Vagina (tissue), 2 donors: ENCODE measurements at regions not wholly inside any gene's neighbourhood (a gene's known extent, or its start where the extent isn't known, plus 50 kb on each side); places are given as distances from the start of the nearest gene placed in this dataset.
A peak's percentile ranks its signal among the peaks of the same experiment; 100 is the strongest.

Experiments
- DNase-seq, 2 donors: peaks; one replicate each; pipeline ENCODE4 v3.0.0-alpha.2; 2017; ENCODE audit errors: extremely low spot score in 2 of 2
- H3K27ac ChIP-seq: fragments of 200-600 bp; sonication (generic); one replicate; pipeline ENCODE4 v1.5.1; 2019
- H3K27me3 ChIP-seq: fragments of 200-600 bp; sonication (generic); one replicate; pipeline ENCODE4 v1.5.1; 2019
- H3K36me3 ChIP-seq, 2 donors: fragments of 200-600 bp; sonication (generic); one replicate each; pipeline ENCODE4 v1.5.1; 2017 to 2019
- H3K4me1 ChIP-seq: fragments of 200-600 bp; sonication (generic); one replicate; pipeline ENCODE4 v1.5.1; 2019
- H3K4me3 ChIP-seq, 2 donors: fragments of 200-600 bp; sonication (generic); 1 replicate in 1 of 2; 2 replicates in 1 of 2; pipeline ENCODE4 v1.5.1; 2016 to 2019
- H3K9me3 ChIP-seq: fragments of 200-600 bp; sonication (generic); one replicate; pipeline ENCODE4 v1.5.1; 2019
- POLR2A ChIP-seq, 2 donors: fragments of 450-650 bp; IDR thresholded peaks; one replicate each; pipeline ENCODE4 v1.6.1; 2017; ENCODE audit warnings: antibody characterized with exemption in 2 of 2, mild to moderate bottlenecking in 2 of 2, moderate library complexity in 2 of 2
- POLR2AphosphoS5 ChIP-seq, 2 donors: sonication (generic); formaldehyde crosslinking; IDR thresholded peaks; one replicate each; pipeline ENCODE4 v1.9.0; 2017; ENCODE audit warnings: antibody characterized with exemption in 2 of 2, mild to moderate bottlenecking in 2 of 2, low read depth in 1 of 2; ENCODE audit not compliant: insufficient read depth in 1 of 2
- intact Hi-C: fragments of 100-400 bp; cut with DNase I; formaldehyde crosslinking; loops from one replicate; pipeline ENCODE4 v1.15.1; 2023
- TF ChIP-seq, protein P1 (sequence below), 3 experiments: fragments of 450-650 bp in 2 of 3; fragments of 200-600 bp in 1 of 3; sonication (generic) in 1 of 3; IDR thresholded peaks; one replicate each; pipeline ENCODE4 v1.5.1; 2017 to 2019; ENCODE audit warnings: antibody characterized with exemption in 3 of 3, mild to moderate bottlenecking in 2 of 3, moderate library complexity in 2 of 3

DNA sequence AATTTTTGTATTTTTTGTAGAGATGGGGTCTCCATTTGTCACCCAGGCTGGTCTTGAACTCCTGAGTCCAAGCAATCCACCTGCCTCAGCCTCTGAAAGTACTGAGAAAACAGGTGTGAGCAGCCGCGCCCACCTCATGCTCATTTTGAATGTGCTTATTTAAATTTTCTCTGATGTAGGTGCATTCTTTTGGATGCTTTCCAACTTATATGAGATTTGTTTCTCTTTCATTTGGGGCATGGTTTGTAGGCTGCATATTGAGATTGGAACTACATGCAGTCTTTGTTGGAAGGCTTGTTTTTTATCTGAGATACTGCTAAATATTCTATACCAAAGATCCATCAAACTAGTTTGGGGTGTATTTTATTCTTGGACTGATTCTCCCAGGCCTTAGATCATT, 81.0 kb upstream of the IVNS1ABP start:
- intact Hi-C loops: no loop called here
- Histone ChIP-seq H3K36me3 (no peaks in the 10 kb centered on the region), H3K27me3 (no peaks in the 10 kb centered on the region), H3K4me1 (peaks cover 5% of the 10 kb centered on the region), H3K27ac (no peak overlapping the region), H3K4me3 (no peak overlapping the region), H3K9me3 (no peaks in the 10 kb centered on the region)
- no peak for DNase-seq
- TF ChIP-seq POLR2AphosphoS5 (IDR thresholded peaks at IDR 0.05; ENCODE audit: insufficient read depth in 1 of 2, low read depth in 1 of 2) (no peak), POLR2A (IDR thresholded peaks at IDR 0.05) (no peak)
- TF ChIP-seq, protein P1, sequence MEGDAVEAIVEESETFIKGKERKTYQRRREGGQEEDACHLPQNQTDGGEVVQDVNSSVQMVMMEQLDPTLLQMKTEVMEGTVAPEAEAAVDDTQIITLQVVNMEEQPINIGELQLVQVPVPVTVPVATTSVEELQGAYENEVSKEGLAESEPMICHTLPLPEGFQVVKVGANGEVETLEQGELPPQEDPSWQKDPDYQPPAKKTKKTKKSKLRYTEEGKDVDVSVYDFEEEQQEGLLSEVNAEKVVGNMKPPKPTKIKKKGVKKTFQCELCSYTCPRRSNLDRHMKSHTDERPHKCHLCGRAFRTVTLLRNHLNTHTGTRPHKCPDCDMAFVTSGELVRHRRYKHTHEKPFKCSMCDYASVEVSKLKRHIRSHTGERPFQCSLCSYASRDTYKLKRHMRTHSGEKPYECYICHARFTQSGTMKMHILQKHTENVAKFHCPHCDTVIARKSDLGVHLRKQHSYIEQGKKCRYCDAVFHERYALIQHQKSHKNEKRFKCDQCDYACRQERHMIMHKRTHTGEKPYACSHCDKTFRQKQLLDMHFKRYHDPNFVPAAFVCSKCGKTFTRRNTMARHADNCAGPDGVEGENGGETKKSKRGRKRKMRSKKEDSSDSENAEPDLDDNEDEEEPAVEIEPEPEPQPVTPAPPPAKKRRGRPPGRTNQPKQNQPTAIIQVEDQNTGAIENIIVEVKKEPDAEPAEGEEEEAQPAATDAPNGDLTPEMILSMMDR (IDR thresholded peaks at IDR 0.05): no peak

DNA sequence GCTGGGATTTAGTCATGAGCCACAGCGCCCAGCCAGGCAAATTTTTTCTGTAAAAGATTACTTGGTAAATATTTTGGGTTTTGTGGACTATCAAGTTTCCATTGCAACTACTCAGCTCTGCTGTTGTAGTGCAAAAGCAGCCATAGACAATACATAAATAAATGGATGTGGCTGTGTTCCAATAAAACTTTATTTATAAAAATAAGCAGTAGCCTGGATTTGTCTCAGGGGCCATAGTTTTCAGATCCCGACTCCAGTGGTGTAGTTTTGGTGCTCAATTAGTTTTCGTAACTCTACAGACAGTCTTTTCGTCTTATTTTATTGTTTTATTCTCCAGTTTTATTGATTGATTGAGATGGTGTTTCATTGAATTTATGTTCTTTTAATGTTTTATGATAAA, 80.1 kb upstream of the IVNS1ABP start:
- no peak for DNase-seq
- intact Hi-C loops: no loop called here
- TF ChIP-seq POLR2AphosphoS5 (IDR thresholded peaks at IDR 0.05; ENCODE audit: insufficient read depth in 1 of 2, low read depth in 1 of 2): no peak
- TF ChIP-seq, protein P1 (IDR thresholded peaks at IDR 0.05): no peak
- no peak for TF ChIP-seq POLR2A (IDR thresholded peaks at IDR 0.05)
- Histone ChIP-seq H3K27me3 (no peaks in the 10 kb centered on the region), H3K36me3 (no peaks in the 10 kb centered on the region), H3K9me3 (no peaks in the 10 kb centered on the region), H3K4me1 (peaks cover 4% of the 10 kb centered on the region), H3K4me3 (no peak overlapping the region), H3K27ac (peak overlapping the region; percentile 5)

DNA sequence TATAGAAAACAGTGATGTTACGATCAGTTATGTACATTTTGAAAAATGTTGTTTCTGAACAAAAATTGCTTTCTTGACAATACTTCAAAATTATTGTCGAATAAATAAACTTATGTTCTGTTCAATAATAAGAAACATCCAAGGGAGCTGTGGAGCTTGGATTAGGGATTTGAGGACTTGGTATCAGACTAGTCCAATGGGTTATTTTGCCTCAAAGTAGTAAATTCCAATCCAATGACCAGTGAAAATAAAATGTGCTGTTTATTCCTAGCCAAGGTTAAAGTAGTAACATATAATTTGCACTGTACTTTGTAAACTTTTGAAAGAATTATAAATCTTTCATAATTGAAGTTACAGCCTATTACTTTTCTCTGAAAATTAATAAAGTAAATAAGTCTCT, 79.1 kb upstream of the IVNS1ABP start:
- Histone ChIP-seq H3K4me3 (no peak overlapping the region), H3K36me3 (no peaks in the 10 kb centered on the region), H3K4me1 (peaks cover 4% of the 10 kb centered on the region), H3K27ac (no peak overlapping the region), H3K9me3 (no peaks in the 10 kb centered on the region), H3K27me3 (no peaks in the 10 kb centered on the region)
- no peak for TF ChIP-seq POLR2AphosphoS5 (IDR thresholded peaks at IDR 0.05; ENCODE audit: insufficient read depth in 1 of 2, low read depth in 1 of 2)
- TF ChIP-seq POLR2A (IDR thresholded peaks at IDR 0.05): no peak
- TF ChIP-seq, protein P1 (IDR thresholded peaks at IDR 0.05): no peak
- no peak for DNase-seq
- intact Hi-C loops: no loop called here

DNA sequence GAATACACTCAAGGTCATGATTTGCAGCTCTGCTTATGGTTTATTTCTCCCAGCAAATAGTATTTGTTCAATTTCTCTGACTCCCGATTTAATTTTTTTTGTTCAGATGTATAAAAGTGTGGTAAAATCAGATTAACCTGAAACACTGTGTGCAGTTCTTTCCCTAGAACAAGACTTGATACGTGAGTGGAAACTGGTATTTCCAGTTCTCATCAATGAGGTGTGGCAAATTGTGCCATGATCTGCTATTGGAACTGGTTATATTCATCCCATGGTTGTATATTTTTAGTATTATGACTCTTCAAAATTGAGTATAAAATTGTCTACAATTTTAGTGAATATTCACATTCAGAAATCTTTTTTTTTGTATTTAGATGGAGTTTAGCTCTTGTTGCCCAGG, 76.8 kb upstream of the IVNS1ABP start:
- TF ChIP-seq, protein P1 (IDR thresholded peaks at IDR 0.05): no peak
- TF ChIP-seq POLR2AphosphoS5 (IDR thresholded peaks at IDR 0.05; ENCODE audit: insufficient read depth in 1 of 2, low read depth in 1 of 2) (peak in 1 of 2 donors; percentile 56), POLR2A (IDR thresholded peaks at IDR 0.05) (no peak)
- H3K9me3 ChIP-seq: no peaks in the 10 kb centered on the region
- no peaks in the 10 kb centered on the region for H3K36me3 ChIP-seq
- no peak for DNase-seq
- H3K27me3 ChIP-seq: no peaks in the 10 kb centered on the region
- intact Hi-C loops: no loop called here
- H3K4me1 ChIP-seq: no peaks in the 10 kb centered on the region
- H3K27ac ChIP-seq: peak overlapping the region; percentile 64
- H3K4me3 ChIP-seq: no peak overlapping the region

DNA sequence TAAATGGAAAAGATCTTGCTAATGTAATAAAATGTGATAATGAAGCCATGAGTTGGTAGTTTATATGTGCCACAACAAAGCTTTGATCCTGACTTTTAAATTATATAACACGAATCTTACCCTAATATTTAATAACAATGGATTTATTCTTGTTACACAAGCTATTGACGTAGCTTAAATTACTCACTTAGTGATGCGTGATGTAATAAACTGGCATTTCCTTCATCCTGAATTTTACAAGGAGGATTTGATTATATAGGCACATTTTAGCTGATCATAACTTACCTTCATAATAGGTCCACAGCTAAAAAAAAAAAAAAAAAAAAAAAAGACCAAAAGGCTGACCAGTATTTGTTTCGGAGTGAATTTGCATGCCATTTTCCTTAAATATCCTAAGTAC, 76.2 kb upstream of the IVNS1ABP start:
- H3K4me1 ChIP-seq: no peaks in the 10 kb centered on the region
- peak overlapping the region; percentile 64 for H3K27ac ChIP-seq
- no peak for DNase-seq
- TF ChIP-seq, protein P1 (IDR thresholded peaks at IDR 0.05): no peak
- no peak for TF ChIP-seq POLR2AphosphoS5 (IDR thresholded peaks at IDR 0.05; ENCODE audit: insufficient read depth in 1 of 2, low read depth in 1 of 2)
- no peak for TF ChIP-seq POLR2A (IDR thresholded peaks at IDR 0.05)
- no peaks in the 10 kb centered on the region for H3K36me3 ChIP-seq
- no peak overlapping the region for H3K4me3 ChIP-seq
- H3K27me3 ChIP-seq: no peaks in the 10 kb centered on the region
- no peaks in the 10 kb centered on the region for H3K9me3 ChIP-seq
- intact Hi-C loops: no loop called here
